EL (cell line): ENCODE measurements at regions not wholly inside any gene's neighbourhood (a gene's known extent, or its start where the extent isn't known, plus 50 kb on each side); places are given as distances from the start of the nearest gene placed in this dataset.
A peak's percentile ranks its signal among the peaks of the same experiment; 100 is the strongest.

Source experiments
- DNase-seq: peaks from one replicate; pipeline ENCODE4 v3.0.0-alpha.2; 2016

DNA sequence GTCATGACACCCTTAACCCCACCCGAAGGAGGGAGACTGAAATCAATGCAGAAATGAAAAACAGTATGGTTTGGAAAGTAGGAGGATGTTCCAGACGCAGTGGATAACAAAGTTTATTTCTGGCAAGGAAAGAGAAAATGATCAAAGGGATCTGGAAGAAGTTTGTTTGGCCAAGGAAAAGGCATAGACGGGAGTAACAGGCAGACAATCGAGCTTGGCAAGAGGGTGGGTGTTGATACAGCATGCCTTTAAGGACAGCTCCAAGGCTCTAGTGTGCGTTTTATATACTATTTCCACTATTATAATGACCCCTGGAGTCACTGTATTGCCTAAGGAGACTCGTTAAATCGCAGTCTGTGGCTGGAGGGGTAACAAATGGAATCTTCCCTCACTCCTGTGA, 303.7 kb upstream of the RUNX1 start:
- DNase-seq = no peak

DNA sequence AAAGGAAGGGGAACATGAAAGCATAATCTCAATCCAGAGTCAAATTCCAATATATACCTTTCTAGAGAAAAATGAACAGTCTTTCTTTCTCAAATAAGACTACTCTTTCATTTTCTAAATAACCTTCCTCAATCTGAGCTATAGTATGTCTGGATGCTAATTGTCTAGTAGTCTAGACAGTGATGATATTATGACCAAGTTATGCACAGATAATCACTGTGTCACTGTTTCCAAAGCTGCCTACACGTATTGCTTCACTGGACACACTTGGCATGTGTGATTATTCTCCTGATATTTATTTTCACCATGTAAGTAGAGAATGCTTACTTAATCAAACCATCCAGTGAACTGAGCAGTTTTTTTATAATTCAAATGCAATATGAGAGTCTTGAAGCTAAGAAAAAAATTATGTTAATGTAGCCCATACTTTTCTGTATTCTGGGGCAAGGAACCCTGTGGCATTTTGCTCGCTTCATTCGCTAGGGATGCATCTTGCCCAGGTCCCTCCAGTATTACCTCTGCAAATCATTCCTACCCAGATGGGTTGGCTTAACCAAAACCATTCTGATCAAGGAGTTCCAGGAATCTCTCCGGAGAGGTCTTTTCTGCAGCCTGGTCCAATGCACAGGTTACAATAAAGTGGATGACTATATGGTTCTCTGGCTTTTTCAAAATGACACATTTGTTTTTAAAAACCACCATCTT, 303.1 kb upstream of the RUNX1 start:
- peak; percentile 22 for DNase-seq

- DNase-seq = no peak
Measured at GRCh38 chr21:35351434-35351833, 302.3 kb upstream of the RUNX1 start.

DNA sequence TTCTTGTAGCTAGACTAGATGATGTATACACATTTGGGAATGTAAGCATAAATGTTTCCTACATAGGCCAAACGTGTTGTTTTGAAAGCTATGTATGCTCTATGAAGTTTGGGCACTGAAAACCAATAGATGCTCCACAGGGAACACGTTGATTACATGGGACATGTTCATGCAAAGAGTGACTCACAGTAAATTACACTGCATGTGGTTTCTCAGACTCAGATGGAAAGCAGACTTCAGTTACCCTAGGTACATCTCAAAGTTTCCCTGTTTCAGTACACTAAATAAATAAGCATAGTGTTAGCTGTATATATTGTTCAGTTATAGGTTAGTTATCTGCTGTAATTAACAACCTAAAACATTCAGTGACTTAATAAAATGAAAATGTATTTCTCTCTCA, 301.9 kb upstream of the RUNX1 start:
- DNase-seq = no peak

DNA sequence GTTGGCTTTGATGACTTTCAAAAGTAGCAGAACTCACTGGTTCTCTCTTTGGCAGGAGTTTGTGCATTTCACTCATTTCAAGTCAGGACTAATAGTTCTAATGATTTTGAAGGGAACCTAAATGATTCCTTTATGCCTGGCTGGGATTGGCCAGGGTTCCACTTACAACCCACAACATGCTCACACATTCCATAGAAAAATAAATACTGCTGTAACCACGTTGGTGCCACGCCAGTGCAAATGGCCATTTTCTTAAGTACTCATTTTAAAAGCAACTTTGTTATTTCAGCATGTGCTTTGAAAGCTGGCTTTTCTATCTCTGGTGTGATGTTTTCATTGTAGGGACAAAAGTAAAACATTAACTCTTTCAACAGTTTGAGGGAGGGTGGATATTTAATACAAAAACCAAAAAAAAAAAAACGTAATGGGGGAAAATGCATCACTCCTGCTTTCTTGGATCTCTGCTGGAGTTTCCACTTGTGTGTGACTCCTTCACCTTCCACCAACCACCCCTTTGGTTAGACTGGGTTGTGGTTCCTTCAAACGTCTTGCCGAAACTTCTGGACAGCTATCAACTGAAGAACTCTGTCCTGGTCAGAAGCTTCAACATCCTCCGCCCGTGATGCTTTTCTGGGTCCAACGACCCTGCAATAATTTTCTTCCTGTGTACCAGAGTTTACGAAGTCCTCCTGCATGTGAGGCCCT, 300.4 kb upstream of the RUNX1 start:
- DNase-seq = no peak

GRCh38 chr21:35348686-35349085, 299.6 kb upstream of the RUNX1 start:
- no peak for DNase-seq

- DNase-seq = no peak
Measured at GRCh38 chr21:35346697-35347096, 297.6 kb upstream of the RUNX1 start.

DNA sequence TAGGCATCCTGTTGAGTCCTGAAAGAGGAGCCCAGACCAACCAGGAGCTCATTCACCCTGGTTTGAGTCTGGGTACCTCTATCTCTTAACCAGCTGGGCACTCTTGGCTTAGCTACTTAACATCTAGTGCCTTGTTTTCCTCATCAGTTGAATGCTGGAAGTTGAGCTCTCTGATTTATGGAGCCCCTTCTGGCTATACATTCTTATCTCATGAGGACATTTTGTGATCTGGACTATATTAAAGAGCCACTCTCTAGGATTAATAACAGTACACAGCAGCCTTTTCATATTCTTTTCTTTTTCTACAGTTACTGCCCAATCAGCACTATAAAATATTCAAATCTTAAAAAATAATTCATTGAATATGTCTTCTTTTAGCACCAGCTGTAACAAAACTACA, 296.9 kb upstream of the RUNX1 start:
- DNase-seq = peak; percentile 43

DNA sequence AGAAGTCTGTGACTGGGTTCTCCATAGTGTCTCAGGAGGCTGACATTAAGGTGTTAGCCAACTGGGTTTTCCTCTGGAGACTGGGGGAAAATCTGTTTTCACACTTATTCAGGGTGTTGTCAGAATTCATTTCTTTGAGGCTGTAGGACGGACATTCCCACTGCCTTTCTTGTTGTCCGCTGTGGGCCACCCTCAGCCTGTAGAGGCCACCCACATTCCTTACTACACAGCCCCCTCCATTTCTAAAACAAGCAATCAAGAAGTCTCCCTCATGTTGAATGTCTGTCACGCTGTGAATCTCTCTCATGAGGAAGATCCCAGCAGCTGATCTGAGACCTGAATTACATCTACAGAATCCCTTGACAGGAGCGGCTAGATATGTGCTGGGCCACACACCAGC, 295.5 kb upstream of the RUNX1 start:
- no peak for DNase-seq

DNA sequence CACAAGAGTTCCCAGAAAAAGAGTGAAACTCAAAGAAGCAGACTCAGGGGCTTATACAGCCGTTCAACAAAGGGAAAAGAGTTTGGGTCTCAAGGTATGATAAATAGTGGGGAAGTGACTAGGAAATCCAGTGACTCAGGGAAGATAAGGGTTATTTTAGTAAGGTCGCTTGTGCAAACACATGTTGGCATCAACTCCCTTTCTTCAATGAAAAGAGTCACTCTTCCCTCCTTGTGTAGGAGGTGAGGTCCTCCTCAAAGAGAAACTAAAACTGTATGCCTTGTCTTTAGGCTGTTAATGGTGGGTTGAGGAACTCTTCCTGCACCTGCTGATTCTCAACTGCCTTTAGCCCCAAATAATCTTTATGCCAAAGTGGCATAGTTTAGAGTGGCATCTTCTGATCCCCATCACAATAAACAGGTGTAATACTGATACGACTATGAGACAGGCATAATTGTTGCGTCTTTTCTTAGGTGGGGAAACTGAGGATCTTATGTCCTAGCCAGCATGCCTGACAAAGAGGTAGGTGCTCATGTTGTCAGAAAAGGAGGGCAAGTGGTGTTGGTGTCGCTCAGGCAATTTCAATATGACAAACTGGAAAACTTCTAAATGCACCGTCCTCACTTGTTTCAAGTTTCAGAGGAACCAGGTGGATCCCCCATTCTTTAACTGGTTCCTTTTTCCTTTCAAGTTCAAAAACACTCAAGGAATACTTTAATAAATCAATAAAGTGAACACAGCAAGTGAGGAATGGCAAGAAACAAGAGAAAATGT, 294.1 kb upstream of the RUNX1 start:
- no peak for DNase-seq

DNA sequence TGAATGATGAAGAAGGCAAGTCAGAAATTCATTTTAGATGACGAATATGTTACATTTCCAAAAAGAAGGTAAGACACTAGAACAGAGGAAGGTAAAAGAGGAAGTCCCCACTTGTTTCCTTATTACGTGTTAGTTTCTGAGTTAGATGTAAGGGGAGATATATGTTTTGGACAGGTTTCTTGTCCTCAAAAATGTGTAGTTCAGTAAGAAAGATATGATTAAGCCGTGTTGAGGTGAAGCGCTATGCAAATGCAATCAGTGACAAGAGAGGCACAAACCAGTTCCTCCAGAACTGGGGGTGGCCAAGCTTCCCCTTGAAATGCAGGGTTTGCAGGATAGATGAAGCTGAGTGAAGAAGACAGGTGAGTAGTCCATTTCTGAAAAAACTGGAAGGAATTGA, 293.3 kb upstream of the RUNX1 start:
- DNase-seq = no peak

DNA sequence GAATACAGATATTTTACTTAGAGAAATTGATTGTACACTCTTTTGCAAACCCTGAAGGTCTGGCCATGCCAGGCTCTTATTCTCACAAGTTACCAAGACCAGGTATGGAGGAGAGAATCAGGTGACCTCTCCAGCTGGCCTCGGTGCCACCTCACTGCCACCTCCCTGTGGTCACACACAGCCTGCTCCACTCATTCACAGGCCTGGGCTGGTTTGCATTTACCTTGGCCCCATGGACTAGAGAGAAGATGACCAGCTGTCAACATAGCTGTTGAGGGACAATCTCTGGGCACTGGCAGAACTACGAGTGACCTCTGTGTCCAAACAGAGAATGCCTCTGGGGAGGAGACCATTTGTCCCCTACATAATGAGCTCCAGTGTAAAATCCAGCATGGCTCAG, 291.2 kb upstream of the RUNX1 start:
- DNase-seq = no peak

GRCh38 chr21:35338881-35339632, 290.0 kb upstream of the RUNX1 start:
- no peak for DNase-seq

GRCh38 chr21:35338281-35338680, 289.2 kb upstream of the RUNX1 start:
- no peak for DNase-seq

DNA sequence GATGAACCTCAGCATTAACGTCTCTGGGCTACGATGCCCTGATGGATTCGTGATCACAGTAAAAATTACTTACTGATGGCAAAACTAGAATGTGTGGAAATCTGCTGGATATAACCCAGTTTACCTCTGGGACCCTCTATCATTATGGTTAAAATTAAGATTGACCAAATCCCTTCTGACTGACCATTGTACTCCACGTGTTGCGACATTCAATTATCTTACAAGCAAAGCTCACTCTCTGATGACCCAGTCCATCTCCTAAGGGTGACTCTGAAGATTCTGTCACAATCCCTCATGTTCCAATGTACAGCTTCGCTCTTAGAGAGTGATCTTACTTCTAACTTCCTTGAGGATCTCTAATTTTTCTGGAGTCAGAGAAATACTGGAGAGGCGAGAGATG, 288.5 kb upstream of the RUNX1 start:
- no peak for DNase-seq

- no peak for DNase-seq
Measured at GRCh38 chr21:35336534-35336933, 287.4 kb upstream of the RUNX1 start.

DNA sequence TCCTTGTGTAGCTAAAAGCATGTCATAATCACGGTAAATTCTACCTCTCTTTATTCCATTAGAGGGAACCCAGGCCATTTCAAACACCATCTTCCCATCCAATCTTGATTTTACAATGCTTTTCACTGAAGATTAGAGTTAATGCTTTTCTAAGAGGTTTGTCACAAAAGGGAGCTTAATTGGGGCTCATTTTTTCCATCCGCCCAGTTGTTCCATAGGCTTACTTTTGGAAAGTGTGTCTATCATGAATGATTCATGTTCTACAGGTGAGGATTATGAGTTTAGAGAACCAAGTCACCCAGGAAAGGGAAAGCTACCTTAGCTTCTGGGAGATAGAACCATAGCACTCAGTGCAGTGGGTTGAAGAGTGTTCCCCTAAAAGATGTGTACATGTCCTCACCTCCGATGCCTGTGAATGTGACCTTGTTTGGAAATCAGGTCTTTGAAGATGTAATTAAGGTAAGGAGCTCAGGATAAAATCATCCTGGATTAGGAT, 286.9 kb upstream of the RUNX1 start:
- no peak for DNase-seq

DNA sequence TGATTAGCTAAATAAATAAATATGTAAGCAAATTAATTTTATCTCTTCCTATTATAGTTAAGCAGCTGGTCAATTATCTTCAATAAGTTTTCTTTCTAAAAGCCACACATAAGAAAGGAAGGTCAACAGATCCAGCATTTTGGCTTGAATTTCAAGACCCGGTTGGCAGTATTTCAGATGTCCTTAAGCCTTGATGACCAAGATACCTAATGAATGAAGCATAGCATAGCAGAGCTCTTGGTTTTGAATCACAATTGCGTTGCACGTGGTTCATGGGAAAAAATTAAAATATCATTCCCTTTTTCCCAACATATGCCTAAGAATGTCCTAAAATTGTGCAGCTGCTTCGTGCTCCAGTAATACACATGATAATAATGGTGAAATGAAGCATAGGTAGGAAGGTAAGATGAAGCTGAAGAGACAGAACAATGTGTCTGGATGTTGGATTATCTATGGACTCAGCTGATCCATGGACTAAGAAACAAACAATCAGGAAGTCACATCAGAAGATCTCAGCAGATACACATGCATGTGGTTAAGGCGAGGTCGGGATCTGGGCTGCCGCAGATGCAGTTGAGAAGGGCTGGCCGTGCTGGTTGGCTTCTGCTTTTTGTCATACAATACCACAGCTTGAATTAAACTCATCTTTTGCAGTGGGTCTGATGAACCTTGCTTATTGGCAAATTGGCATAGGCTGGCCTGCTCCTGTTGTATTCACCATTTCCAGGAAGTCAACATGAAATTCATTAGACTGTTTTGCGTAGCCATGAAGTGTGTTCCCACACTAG, 284.9 kb upstream of the RUNX1 start:
- DNase-seq = no peak

DNA sequence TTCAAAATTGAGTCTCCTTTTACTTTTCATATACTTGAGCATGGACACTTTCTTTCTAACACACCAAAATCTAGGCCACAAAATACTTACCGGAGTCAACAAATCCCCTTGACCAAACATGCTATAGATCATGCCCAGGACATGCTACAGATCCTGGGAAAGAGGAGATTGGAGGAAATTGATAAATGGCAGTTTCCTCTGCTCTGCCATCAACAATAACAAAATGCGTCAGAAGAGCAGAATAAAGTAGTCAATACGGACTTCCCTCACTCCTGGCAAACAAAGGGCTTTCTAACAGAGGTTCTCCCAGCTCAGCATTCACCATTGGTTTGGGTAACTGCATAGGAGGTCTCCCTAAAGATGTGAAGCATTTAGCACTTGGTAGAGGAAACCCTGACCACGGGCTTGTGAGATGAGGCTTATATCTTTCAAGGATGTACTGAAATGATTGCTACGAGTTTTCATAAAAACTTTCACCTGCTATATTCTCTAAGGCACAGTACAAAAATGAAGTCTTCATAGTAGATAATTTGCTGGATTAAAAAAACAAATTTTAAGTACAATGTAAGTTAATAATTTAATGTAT, 283.8 kb upstream of the RUNX1 start:
- DNase-seq = no peak

DNA sequence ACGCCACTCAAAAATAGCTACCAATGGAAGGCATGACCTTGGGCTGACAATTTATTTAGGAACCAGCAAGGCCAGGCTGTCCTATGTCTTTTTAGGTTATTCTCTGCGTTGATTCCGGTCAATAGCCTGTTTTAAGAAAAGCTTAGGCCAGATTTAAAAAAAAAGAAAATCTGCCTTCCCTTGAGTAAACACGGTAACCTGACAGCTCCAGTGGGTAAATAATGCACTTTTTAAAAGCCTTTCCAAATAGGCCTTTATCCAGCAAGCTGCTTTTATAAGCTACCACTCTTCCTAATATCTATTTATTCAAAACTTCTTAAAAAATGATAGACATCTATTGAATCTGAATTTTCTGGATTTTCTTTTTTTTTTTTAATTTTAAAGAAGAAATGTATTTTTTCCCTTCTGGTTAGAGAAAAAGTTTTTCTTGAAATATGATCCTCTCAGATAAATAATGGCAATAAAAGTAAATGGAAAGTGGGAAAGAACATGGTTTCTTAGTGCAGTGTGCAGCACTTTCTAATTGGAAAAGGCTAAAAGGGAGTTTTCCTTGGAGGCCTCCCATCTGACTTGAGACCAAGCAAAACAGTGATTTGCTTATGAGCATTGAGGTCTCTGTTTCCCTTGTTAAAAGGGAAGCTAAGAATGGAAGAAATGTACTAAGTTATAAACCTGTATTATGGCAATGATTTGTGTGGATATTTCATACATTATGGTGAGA, 281.0 kb upstream of the RUNX1 start:
- DNase-seq = no peak

- DNase-seq = no peak
Measured at GRCh38 chr21:35328856-35329455, 279.9 kb upstream of the RUNX1 start.
